CD4-positive, alpha-beta T cell (primary cell): ENCODE measurements at regions not wholly inside any gene's neighbourhood (a gene's known extent, or its start where the extent isn't known, plus 50 kb on each side); places are given as distances from the start of the nearest gene placed in this dataset.

Source experiments
- ATAC-seq: fragments of 200-7000 bp; cut with Tn5 transposase; one replicate; pipeline ENCODE4 v1.10.0; 2022; ENCODE audit warnings: mild to moderate bottlenecking; ENCODE audit not compliant: poor library complexity
- CTCF ChIA-PET: fragments of 350-600 bp; sonication (Branson Sonifier 250); formaldehyde crosslinking; loops from one replicate; lab custom pipeline; 2021; ENCODE audit warnings: antibody characterized with exemption, inconsistent platforms; lab: Charles Lee
- POLR2A ChIA-PET: fragments of 350-600 bp; sonication (Branson Sonifier 250); formaldehyde crosslinking; loops from one replicate; lab custom pipeline; 2021; ENCODE audit warnings: antibody characterized with exemption, inconsistent platforms; lab: Charles Lee
- DNase-seq, 14 experiments: peaks; one replicate each; pipeline ENCODE4 v3.0.0-alpha.2; 2013 to 2020; ENCODE audit warnings: mixed read lengths in 2 of 14
- H3K27ac ChIP-seq, 2 donors: one replicate each; pipeline versions ENCODE4 v1.5.1 to v1.7.0; 2013; ENCODE audit warnings: low read length in 2 of 2, low read depth in 1 of 2, mild to moderate bottlenecking in 1 of 2
- H3K27me3 ChIP-seq, 2 experiments: 1 replicate in 1 of 2; 2 replicates in 1 of 2; pipeline versions ENCODE4 v1.6.1 to v1.7.0; 2013; ENCODE audit warnings: low read length in 2 of 2, control low read depth in 1 of 2, mild to moderate bottlenecking in 1 of 2, moderate library complexity in 1 of 2; ENCODE audit not compliant: insufficient read depth in 2 of 2, control insufficient read depth in 1 of 2
- H3K36me3 ChIP-seq: one replicate; pipeline ENCODE4 v1.6.1; 2013; ENCODE audit warnings: low read length, control low read depth; ENCODE audit not compliant: insufficient read depth
- H3K4me1 ChIP-seq: one replicate; pipeline ENCODE4 v1.6.1; 2013; ENCODE audit warnings: low read length, control low read depth; ENCODE audit not compliant: insufficient read depth
- H3K4me3 ChIP-seq: one replicate; pipeline ENCODE4 v1.5.1; 2013; ENCODE audit warnings: mild to moderate bottlenecking, low read length, moderate library complexity
- H3K9me3 ChIP-seq, 2 experiments: 1 replicate in 1 of 2; 2 replicates in 1 of 2; pipeline versions ENCODE4 v1.6.1 to v1.7.0; 2013; ENCODE audit warnings: low read length in 2 of 2, mild to moderate bottlenecking in 2 of 2, control low read depth in 1 of 2, moderate library complexity in 1 of 2; ENCODE audit not compliant: control insufficient read depth in 1 of 2, insufficient read depth in 1 of 2
- H3K27ac Mint-ChIP-seq: one replicate; pipeline ENCODE4 v1.8.0; 2020; ENCODE audit warnings: mixed read lengths
- H3K27me3 Mint-ChIP-seq: one replicate; pipeline ENCODE4 v1.8.0; 2021; ENCODE audit warnings: mixed read lengths
- H3K36me3 Mint-ChIP-seq: one replicate; pipeline ENCODE4 v1.8.0; 2021; ENCODE audit warnings: low read depth, mixed read lengths
- H3K4me1 Mint-ChIP-seq: one replicate; pipeline ENCODE4 v1.8.0; 2021; ENCODE audit warnings: low read depth, mixed read lengths
- H3K4me3 Mint-ChIP-seq: one replicate; pipeline ENCODE4 v1.8.0; 2020; ENCODE audit warnings: mild to moderate bottlenecking, mixed read lengths
- H3K9me3 Mint-ChIP-seq: one replicate; pipeline ENCODE4 v1.8.0; 2020; ENCODE audit warnings: mixed read lengths
- intact Hi-C, 2 experiments: fragments of 100-400 bp; cut with DNase I in 1 of 2; cut with micrococcal nuclease in 1 of 2; formaldehyde crosslinking; loops; one replicate each; pipeline versions ENCODE4 v1.15.1 to v1.9.0; 2023 to 2025; cut with DNase I, micrococcal nuclease
- TF ChIP-seq, protein P1 (sequence below): fragments of 200-600 bp; IDR thresholded peaks from one replicate; pipeline ENCODE4 v1.8.0; 2022; ENCODE audit warnings: antibody characterized with exemption, mild to moderate bottlenecking

DNA sequence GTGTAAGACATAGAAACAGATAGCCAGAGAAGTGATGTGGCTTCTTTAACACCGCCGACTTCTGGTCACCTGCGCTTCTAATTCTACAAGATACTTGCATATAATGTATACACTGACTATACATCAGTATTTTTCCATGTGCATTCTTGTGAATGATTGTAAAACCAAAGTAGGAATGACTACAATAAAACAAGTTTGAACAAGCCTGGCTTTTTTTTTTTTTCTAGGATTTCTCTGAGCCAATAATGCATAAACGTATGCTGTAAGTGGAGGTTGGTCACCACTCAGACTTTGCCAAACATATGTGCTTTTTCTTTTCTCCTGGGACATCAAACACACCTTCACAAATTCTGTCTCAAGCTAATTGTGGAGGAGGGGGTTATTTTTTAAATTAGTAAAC lies 237.8 kb upstream of the KIRREL3 start:
- no peak for ATAC-seq
- no peaks in the 10 kb centered on the region for H3K4me1 Mint-ChIP-seq
- POLR2A ChIA-PET = no interaction called here
- no peak overlapping the region for H3K4me3 Mint-ChIP-seq
- no peak for DNase-seq
- Histone ChIP-seq H3K27ac (no peak overlapping the region), H3K9me3 (no peaks in the 10 kb centered on the region), H3K36me3 (no peaks in the 10 kb centered on the region), H3K27me3 (no peaks in the 10 kb centered on the region), H3K4me1 (no peaks in the 10 kb centered on the region), H3K4me3 (no peak overlapping the region)
- no peaks in the 10 kb centered on the region for H3K36me3 Mint-ChIP-seq
- intact Hi-C loops = no loop called here
- H3K27ac Mint-ChIP-seq = no peak overlapping the region
- no peaks in the 10 kb centered on the region for H3K9me3 Mint-ChIP-seq
- CTCF ChIA-PET = no interaction called here
- TF ChIP-seq, protein P1, sequence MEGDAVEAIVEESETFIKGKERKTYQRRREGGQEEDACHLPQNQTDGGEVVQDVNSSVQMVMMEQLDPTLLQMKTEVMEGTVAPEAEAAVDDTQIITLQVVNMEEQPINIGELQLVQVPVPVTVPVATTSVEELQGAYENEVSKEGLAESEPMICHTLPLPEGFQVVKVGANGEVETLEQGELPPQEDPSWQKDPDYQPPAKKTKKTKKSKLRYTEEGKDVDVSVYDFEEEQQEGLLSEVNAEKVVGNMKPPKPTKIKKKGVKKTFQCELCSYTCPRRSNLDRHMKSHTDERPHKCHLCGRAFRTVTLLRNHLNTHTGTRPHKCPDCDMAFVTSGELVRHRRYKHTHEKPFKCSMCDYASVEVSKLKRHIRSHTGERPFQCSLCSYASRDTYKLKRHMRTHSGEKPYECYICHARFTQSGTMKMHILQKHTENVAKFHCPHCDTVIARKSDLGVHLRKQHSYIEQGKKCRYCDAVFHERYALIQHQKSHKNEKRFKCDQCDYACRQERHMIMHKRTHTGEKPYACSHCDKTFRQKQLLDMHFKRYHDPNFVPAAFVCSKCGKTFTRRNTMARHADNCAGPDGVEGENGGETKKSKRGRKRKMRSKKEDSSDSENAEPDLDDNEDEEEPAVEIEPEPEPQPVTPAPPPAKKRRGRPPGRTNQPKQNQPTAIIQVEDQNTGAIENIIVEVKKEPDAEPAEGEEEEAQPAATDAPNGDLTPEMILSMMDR = no peak
- no peaks in the 10 kb centered on the region for H3K27me3 Mint-ChIP-seq

- POLR2A ChIA-PET = no interaction called here
- H3K36me3 ChIP-seq = no peaks in the 10 kb centered on the region
- H3K4me3 Mint-ChIP-seq = no peak overlapping the region
- H3K4me3 ChIP-seq = no peak overlapping the region
- no peak for DNase-seq
- no peak for ATAC-seq
- no peak overlapping the region for H3K27ac Mint-ChIP-seq
- CTCF ChIA-PET = no interaction called here
- H3K4me1 ChIP-seq = no peaks in the 10 kb centered on the region
- no peaks in the 10 kb centered on the region for H3K9me3 ChIP-seq
- TF ChIP-seq, protein P1 = no peak
- intact Hi-C loops = no loop called here
- no peak overlapping the region for H3K27ac ChIP-seq
- H3K36me3 Mint-ChIP-seq = no peaks in the 10 kb centered on the region
- no peaks in the 10 kb centered on the region for H3K27me3 Mint-ChIP-seq
- H3K4me1 Mint-ChIP-seq = no peaks in the 10 kb centered on the region
- no peaks in the 10 kb centered on the region for H3K9me3 Mint-ChIP-seq
- H3K27me3 ChIP-seq = no peaks in the 10 kb centered on the region
Measured at GRCh38 chr11:127236776-127237175, 236.2 kb upstream of the KIRREL3 start.

- Mint-ChIP-seq H3K4me3 (no peak overlapping the region), H3K4me1 (no peaks in the 10 kb centered on the region), H3K27ac (no peak overlapping the region), H3K27me3 (no peaks in the 10 kb centered on the region), H3K36me3 (no peaks in the 10 kb centered on the region), H3K9me3 (no peaks in the 10 kb centered on the region)
- no peak for ATAC-seq
- Histone ChIP-seq H3K4me1 (no peaks in the 10 kb centered on the region), H3K27me3 (no peaks in the 10 kb centered on the region), H3K9me3 (no peaks in the 10 kb centered on the region), H3K4me3 (no peak overlapping the region), H3K36me3 (no peaks in the 10 kb centered on the region), H3K27ac (no peak overlapping the region)
- no peak for DNase-seq
- ChIA-PET CTCF (no interaction called here), POLR2A (no interaction called here)
- TF ChIP-seq, protein P1 = no peak
- intact Hi-C loops = no loop called here
Measured at GRCh38 chr11:127233998-127234397, 233.4 kb upstream of the KIRREL3 start.
